ENCODE measurements at regions not wholly inside any gene's neighbourhood (a gene's known extent, or its start where the extent isn't known, plus 50 kb on each side); places are given as distances from the start of the nearest gene placed in this dataset.

DNA sequence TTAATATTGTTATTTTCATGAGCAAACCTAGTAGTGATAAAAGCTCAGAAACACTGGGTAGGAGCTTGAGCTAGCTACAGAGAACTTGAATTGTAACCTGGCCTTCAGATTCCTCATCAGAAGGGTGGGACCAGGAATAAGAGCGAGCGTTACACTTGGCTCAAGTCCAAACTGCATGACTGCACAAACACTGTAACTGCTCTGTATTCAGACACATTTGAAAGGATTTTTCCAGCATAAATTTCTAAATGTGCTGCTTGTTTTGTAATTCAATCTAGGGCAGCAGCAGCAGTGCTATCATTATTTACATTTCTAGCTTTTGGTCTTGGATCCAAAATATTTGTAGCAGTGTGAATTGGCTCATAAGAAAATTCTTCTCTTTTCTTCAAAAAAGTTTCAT is 133.0 kb upstream of the TMLHE start (continued):
- TF ChIP-seq, protein P1, sequence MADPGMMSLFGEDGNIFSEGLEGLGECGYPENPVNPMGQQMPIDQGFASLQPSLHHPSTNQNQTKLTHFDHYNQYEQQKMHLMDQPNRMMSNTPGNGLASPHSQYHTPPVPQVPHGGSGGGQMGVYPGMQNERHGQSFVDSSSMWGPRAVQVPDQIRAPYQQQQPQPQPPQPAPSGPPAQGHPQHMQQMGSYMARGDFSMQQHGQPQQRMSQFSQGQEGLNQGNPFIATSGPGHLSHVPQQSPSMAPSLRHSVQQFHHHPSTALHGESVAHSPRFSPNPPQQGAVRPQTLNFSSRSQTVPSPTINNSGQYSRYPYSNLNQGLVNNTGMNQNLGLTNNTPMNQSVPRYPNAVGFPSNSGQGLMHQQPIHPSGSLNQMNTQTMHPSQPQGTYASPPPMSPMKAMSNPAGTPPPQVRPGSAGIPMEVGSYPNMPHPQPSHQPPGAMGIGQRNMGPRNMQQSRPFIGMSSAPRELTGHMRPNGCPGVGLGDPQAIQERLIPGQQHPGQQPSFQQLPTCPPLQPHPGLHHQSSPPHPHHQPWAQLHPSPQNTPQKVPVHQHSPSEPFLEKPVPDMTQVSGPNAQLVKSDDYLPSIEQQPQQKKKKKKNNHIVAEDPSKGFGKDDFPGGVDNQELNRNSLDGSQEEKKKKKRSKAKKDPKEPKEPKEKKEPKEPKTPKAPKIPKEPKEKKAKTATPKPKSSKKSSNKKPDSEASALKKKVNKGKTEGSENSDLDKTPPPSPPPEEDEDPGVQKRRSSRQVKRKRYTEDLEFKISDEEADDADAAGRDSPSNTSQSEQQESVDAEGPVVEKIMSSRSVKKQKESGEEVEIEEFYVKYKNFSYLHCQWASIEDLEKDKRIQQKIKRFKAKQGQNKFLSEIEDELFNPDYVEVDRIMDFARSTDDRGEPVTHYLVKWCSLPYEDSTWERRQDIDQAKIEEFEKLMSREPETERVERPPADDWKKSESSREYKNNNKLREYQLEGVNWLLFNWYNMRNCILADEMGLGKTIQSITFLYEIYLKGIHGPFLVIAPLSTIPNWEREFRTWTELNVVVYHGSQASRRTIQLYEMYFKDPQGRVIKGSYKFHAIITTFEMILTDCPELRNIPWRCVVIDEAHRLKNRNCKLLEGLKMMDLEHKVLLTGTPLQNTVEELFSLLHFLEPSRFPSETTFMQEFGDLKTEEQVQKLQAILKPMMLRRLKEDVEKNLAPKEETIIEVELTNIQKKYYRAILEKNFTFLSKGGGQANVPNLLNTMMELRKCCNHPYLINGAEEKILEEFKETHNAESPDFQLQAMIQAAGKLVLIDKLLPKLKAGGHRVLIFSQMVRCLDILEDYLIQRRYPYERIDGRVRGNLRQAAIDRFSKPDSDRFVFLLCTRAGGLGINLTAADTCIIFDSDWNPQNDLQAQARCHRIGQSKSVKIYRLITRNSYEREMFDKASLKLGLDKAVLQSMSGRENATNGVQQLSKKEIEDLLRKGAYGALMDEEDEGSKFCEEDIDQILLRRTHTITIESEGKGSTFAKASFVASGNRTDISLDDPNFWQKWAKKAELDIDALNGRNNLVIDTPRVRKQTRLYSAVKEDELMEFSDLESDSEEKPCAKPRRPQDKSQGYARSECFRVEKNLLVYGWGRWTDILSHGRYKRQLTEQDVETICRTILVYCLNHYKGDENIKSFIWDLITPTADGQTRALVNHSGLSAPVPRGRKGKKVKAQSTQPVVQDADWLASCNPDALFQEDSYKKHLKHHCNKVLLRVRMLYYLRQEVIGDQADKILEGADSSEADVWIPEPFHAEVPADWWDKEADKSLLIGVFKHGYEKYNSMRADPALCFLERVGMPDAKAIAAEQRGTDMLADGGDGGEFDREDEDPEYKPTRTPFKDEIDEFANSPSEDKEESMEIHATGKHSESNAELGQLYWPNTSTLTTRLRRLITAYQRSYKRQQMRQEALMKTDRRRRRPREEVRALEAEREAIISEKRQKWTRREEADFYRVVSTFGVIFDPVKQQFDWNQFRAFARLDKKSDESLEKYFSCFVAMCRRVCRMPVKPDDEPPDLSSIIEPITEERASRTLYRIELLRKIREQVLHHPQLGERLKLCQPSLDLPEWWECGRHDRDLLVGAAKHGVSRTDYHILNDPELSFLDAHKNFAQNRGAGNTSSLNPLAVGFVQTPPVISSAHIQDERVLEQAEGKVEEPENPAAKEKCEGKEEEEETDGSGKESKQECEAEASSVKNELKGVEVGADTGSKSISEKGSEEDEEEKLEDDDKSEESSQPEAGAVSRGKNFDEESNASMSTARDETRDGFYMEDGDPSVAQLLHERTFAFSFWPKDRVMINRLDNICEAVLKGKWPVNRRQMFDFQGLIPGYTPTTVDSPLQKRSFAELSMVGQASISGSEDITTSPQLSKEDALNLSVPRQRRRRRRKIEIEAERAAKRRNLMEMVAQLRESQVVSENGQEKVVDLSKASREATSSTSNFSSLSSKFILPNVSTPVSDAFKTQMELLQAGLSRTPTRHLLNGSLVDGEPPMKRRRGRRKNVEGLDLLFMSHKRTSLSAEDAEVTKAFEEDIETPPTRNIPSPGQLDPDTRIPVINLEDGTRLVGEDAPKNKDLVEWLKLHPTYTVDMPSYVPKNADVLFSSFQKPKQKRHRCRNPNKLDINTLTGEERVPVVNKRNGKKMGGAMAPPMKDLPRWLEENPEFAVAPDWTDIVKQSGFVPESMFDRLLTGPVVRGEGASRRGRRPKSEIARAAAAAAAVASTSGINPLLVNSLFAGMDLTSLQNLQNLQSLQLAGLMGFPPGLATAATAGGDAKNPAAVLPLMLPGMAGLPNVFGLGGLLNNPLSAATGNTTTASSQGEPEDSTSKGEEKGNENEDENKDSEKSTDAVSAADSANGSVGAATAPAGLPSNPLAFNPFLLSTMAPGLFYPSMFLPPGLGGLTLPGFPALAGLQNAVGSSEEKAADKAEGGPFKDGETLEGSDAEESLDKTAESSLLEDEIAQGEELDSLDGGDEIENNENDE (IDR thresholded peaks at IDR 0.05; ENCODE audit: low read depth, low read length) = no peak
- TF ChIP-seq MAFK (IDR thresholded peaks at IDR 0.05; ENCODE audit: low read length) (peak; percentile 77), NFYB (IDR thresholded peaks at IDR 0.05; ENCODE audit: extremely low read depth, insufficient read length) (no peak), ZNF561 (CRISPR knock-in tag; conservative IDR thresholded peaks at IDR 0.05) (no peak), TBL1XR1 (IDR thresholded peaks at IDR 0.05; ENCODE audit: low read length in 2 of 2) (no peak), NFIC (IDR thresholded peaks at IDR 0.05) (peak; percentile 96), TGIF2 (CRISPR knock-in tag; IDR thresholded peaks at IDR 0.05) (no peak), RAD51 (IDR thresholded peaks at IDR 0.05; ENCODE audit: borderline replicate concordance, low read depth) (no peak), NFE2 (IDR thresholded peaks at IDR 0.05; ENCODE audit: low read depth) (peak; percentile 98)
- TF ChIP-seq, protein P2, sequence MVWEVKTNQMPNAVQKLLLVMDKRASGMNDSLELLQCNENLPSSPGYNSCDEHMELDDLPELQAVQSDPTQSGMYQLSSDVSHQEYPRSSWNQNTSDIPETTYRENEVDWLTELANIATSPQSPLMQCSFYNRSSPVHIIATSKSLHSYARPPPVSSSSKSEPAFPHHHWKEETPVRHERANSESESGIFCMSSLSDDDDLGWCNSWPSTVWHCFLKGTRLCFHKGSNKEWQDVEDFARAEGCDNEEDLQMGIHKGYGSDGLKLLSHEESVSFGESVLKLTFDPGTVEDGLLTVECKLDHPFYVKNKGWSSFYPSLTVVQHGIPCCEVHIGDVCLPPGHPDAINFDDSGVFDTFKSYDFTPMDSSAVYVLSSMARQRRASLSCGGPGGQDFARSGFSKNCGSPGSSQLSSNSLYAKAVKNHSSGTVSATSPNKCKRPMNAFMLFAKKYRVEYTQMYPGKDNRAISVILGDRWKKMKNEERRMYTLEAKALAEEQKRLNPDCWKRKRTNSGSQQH (CRISPR knock-in tag; IDR thresholded peaks at IDR 0.05) = no peak
- TF ChIP-seq, protein P3, sequence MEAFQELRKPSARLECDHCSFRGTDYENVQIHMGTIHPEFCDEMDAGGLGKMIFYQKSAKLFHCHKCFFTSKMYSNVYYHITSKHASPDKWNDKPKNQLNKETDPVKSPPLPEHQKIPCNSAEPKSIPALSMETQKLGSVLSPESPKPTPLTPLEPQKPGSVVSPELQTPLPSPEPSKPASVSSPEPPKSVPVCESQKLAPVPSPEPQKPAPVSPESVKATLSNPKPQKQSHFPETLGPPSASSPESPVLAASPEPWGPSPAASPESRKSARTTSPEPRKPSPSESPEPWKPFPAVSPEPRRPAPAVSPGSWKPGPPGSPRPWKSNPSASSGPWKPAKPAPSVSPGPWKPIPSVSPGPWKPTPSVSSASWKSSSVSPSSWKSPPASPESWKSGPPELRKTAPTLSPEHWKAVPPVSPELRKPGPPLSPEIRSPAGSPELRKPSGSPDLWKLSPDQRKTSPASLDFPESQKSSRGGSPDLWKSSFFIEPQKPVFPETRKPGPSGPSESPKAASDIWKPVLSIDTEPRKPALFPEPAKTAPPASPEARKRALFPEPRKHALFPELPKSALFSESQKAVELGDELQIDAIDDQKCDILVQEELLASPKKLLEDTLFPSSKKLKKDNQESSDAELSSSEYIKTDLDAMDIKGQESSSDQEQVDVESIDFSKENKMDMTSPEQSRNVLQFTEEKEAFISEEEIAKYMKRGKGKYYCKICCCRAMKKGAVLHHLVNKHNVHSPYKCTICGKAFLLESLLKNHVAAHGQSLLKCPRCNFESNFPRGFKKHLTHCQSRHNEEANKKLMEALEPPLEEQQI (IDR thresholded peaks at IDR 0.05) = peak; percentile 40; the same call in 1 of the 2 replicates
